Midbrain (tissue), 1 donor: ENCODE measurements at regions not wholly inside any gene's neighbourhood (a gene's known extent, or its start where the extent isn't known, plus 50 kb on each side); places are given as distances from the start of the nearest gene placed in this dataset.
"Not testable (repeated sequence)": the region's sequence is repeated elsewhere in the genome, so short reads cannot be mapped to it uniquely, and the experiment has no call there.

Experiments
- DNase-seq: peaks from one replicate; lab custom pipeline; 2025; lab: John Stamatoyannopoulos, UW

DNA sequence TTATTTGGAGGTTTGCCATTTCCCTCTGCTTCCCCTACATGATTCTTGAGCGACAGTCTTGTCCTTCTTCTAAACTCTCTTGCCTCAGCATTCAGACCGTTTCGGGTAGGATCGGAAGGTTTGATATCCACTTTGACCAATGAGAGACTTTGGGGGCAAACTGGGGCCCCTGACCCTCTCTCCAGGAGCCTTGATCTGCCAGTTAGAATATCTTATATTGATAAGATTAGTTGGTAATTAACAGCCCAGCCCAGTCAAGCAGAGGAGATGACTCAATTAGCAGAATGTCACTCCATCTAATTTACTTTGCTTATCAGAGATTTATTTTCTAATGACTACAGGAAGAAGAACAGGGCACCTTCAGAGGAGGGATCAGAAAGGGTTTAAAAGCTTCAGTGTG is 532.8 kb downstream of the XYLT1 start:
- no peak for DNase-seq

DNA sequence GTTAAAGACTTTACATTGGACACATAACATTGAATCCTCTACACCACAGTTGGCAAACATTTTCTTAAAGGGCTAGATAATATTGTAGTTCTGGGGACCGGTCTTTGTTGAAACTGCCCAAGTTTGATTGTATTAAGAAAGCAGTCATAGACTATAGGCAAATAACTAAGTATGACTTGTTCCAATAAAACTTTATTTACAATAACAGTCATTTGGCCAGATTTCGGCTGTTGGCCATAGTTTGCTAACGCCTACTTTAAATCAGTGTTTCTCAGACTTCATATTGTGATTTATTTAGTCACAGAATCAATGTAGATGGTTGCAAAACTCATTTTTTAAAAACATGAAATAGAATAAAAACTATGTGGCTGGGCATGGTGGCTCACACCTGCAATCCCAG is 531.8 kb downstream of the XYLT1 start:
- DNase-seq = no peak

DNA sequence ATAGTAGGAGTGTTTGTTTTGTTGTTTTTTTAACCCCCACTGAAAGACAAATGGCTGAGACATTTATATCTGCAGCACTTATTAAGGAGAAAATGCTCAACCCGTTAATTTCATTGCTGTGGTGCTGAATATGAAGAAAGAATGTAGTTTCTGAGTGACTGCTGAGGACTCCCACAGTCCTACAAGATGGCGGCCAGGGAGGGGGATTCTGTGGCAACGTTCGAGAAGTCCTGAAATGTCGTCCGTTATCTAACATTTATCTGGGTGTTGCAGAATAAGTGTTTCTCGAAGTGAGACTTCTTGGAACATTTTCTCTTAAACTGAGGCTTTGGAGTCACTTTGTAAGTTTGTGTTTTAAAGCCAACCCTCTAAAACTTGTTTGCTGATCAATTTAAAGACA is 530.4 kb downstream of the XYLT1 start:
- DNase-seq = no peak

DNA sequence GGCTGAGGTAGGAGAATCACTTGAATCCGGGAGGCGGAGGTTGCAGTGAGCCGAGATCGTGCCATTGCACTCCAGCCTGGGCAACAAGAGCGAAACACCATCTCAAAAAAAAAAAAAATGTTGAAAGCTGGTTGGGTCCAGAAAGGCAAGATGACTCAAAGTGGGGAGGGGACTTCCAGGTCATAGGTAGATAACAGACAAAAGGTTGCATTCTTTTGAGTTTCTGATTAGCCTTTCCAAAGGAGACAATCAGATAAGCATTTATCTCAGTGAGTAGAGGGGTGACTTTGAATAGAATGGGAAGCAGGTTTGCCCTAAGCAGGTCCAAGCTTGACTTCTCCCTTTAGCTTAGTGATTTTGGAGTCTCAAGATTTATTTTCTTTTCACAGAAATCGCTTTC is 527.9 kb downstream of the XYLT1 start:
- DNase-seq = not testable (repeated sequence)

DNA sequence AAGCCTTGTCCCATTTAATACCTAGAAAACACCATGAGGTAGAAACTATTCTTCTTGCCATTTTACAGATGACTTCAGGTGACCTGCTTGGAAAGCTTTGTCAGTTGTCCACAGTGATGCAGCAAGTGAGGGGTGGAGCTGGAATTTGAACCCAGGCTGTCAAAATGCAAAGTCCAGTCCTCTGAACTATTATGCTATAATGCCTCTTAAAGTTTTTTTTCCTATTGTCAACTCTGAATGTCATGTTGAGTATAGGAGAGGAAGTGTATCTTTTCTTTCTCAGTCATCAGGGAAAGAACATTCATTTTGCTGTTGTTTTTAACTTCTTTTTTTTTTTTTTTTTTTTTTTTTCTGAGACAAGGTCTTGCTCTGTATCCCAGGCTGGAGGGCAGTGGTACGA is 525.6 kb downstream of the XYLT1 start:
- no peak for DNase-seq

DNA sequence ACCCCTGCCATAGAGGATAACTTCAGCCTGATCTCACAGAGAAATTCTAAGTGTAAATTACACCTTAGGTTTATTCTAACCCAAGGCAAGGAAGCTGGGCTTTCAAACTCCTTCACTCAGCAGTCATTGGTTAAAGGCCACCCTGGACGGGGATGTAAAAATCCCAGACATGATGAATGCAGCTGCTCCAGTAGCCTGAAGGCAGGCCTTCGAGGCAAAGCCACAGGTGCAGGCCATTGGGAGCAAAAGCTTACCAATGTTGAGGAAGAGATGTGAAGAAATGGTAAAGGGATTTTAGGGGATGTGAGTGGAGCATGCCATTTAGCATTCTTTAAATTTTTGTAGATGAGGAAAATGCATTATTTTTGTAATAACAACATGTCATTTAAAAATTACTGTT is 514.4 kb downstream of the XYLT1 start:
- no peak for DNase-seq

DNA sequence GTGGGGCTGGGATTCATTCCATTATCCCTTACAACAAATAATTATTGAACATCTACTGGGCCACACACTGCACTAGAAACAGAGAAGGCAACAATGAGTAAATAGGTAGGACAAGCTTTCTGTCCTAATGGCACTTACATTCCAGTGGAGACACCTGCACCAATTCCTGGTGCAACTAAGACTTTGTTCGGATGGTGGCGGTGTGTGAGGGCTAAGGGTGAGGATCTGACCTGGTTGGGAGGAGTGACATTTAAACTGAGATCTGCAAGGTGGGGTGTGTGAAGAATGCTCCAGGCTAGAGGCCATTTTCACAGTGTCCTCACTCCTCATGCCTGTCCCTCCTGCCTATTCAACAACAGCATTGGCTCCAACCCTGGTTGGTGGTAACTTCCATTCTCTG is 510.0 kb downstream of the XYLT1 start:
- no peak for DNase-seq

DNA sequence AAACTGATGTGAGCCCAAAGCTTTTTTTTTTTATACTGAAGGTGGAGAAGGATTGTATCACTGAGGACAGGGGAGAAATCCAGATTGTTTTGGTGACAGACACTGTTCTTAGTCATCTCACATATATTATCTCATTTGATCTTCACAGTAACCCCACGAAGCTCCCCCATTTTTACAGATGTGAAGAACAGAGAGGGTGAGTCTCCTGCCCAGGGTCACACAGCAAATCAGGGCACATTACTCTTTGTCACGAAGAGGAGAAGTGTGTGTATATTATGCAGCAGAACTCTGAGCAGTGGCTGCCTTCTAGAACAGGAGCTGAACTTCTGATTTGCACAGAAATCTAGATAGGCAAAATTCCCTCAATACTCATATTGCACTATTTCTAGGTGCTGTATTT is 504.3 kb downstream of the XYLT1 start:
- DNase-seq = no peak

DNA sequence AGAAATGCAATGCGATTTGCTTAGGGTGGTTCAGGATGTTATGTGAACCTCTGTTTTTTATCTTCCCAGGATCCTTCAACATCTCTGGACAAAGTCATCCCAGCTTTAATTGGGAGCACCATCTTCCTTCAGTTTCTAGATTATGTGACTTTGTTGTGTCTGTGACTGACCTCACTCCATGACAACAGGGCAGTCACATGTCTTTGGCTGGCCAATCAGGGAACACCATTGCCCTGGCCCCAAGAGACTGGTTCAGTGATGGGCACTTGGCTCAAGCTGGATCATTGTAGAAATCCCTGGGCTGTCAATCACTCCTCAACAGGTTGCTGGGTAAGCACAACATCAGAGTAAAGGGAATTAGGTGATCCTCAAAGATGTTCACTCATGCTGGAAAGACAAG is 499.7 kb downstream of the XYLT1 start:
- DNase-seq = no peak

DNA sequence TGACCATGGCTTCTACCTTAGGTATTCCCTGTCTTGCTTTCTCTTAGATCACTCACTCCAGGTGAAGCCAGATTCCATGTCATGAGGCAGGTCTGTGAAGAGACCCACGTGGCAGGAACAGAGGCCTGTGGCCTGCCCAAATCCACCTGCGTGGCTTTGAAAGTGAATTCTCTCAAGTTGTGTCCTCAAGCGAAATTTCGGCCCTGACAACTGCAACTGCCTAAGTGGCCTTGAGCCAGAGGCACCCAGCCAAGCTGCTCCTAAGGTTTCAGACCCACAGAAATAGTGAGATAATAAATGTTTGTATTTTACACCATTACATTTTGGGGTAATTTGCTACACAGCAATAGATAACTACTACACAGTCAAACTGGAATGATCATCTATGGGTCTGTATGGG is 497.9 kb downstream of the XYLT1 start:
- DNase-seq = no peak

DNA sequence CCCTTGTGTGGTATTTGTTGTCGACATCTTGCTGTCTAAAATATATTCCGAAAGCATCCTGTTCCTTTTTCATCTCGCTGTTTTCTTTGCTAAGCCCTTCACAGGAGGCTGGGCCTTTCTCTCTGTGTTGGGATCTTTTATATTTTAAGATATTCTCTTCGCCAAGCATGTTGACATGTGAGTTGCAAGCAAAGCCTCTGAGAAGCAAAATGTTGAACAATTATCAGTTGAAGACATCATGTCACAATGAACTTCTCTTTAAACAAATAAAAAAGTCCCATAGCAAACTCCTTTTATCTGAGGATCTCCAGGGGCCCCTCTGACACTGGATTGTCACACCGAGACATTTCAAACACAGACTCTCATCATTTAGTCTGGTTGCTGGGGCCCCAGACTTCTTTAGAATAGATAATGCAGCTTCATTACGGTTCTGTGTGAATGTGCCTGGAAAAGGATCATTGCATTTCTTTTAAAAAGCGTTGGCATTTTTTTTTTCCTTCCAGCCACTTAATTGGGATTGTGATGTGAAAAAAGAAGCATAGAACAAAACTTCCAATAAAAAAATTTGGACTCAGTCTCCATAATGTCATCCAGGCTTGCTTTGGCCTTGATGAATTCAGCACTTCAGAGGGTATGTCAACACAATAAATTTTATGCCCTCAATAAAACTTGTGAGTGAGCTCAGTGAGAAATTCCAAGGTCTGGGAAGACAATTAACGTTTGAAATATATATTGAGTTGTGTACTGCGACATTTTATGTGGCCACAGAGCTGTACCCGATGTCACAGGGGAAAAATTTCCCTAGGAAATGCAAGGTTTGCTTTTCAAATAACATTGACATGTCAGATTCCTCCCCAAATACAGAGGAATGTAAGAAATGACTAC is 496.8 kb downstream of the XYLT1 start:
- DNase-seq = no peak

DNA sequence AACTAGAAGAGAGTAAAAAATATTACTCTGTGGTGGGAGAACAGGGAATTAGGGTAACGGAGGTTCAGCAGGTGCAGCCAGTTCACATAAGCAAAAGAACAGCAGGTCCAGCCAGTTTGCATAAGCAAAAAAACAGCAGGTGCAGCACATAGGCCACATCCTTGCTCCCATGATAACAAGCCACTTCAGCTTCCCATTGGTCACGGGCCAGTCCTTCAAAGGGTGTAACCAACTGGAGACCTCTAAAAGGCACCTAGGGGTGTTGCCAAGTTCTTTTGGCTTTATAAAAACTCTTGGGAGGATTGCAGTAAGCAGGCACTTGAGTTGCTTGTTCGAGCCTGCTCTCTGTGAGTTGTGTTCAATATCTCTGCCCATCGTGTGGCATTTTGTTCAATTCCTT is 488.1 kb downstream of the XYLT1 start:
- no peak for DNase-seq

DNA sequence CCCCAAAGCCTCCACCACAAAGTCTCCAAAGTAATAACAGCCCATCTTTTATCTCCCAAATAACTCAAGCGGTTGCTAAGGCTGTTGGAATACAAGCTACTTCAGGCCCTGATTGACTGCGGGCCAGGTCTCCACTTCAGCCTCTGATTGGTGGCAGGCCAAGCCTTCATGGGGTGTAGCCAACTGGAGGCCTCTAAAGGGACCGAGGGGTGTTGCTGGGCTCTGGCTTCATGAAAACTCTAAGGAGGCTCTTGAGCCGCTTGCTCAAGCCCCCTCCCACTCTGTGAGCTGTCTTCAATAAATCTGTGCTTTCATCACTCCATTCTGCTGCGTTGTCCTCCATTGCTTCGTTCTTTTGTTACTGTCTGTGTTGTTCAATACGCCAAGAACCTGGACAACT is 487.2 kb downstream of the XYLT1 start:
- DNase-seq = no peak

DNA sequence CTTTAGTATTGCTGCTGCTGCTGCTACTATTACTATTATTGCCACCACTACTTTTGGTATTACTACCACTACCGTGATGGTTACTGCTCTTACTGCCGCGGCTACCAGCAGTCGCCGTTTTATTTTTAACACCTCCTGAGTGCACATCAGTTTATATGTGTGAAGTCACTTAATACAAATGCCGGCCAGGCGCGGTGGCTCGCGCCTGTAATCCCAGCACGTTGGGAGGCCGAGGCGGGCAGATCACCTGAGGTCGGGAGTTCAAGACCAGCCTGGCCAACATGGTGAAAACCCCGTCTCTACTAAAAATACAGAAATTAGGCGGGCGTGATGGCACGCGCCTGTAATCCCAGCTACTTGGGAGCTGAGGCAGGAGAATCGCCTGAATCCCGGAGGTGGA is 486.7 kb downstream of the XYLT1 start:
- DNase-seq = not testable (repeated sequence)

DNA sequence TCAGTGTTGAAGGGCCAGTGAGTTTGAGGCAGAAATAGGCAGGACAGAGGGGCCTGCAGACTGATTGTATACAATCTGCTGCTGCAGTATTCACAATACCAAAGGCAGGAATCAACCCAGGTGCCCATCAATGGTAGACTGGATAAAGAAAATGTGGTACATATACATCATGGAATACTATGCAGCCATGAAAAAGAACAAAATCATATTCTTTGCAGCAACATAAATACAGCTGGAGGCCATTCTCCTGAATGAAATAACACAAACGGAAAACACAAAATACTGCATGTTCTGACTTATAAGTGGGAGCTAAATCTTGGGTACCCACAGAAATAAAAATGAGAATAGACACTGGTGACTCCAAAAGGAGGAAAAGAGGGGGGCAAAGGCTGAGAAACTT is 485.1 kb downstream of the XYLT1 start:
- no peak for DNase-seq

DNA sequence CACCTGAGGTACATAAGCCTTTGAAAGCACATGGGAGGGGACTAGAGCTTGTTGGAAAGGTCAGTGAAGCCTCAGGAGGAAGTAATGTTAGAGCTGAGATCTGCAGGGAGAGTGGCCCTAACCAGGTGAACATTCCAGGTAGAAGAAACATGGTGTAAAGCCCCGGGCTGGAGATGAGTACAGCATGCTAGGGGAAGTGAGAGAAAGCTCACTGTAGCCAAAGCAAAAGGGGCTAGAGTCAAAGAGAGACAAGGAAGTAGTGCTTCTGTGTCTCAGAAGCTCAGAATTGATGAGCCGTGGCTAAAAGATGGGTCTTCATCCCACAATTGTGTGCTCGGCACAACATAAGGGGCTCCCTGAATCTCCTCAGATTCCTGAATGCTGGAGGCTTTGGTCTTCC is 481.8 kb downstream of the XYLT1 start:
- DNase-seq = no peak

DNA sequence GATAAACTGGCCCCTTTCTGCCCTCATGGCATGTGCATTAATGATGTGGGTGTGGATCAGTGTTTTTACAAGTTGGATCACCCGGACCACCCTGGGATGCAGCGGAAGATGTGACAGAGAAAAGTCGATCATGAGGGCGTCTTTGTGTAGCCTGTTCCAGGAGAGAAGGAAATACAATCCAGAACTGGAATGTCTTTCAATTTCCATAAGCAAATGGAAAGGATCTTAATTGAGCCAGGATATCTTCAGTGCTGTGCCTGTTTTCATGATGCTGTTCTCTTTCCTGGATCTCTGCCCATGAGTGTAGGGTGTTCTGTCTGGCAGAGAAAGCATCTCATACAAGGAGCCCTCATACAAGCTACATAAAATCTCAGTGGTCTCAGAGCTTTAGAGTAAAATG is 481.4 kb downstream of the XYLT1 start:
- no peak for DNase-seq

DNA sequence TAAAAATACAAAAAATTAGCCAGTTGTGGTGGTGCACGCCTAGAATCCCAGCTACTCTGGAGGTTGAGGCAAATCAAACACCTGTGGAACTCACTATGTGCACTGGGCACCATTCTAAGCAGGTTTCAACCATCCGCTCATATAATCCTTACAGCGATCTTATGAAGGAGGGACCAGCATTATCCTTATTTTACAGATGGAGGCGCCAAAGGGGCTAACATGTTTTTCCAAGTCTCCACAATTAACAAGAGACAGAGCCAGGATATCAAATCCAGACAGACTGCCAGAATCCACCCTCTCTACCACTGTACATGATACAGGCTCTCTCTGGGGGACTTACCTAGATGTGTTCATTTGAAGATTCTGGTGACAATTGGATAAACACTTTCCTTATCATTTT is 479.0 kb downstream of the XYLT1 start:
- no peak for DNase-seq

DNA sequence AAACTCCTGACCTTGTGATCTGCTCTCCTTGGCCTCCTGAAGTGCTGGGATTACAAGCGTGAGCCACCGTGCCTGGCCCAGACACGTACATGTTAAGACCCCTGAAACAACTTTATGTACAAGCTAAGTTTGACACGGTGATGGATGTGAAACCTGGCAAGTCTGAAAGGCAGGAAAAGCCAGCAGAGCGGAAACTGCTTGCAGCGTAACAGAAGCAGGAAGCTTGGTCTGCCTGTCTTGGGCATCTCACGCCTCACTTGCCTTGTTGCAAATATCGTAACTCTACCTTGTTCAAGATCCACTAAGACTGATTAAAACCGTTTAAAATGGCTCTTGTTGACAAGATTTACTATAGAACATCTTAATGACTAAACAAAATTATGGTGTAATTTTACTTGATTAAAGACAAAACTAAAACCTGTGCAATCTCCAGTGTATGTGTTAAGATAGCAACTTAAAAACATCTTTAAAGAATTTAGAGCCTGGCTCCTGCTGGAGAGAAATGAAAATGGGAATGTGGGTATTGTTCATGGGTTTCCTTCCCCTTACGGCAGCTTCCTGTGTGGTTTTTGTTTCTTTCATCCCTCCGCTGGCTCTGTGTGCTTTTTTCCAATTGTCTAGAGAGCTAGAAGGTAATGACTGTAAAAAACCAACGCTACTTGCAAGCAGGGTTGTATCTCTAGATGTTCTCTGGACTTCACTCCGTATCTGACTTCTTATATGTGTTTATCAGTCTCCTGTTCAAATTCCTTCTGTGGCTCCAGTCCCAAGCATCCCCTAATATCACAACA is 477.6 kb downstream of the XYLT1 start:
- no peak for DNase-seq

DNA sequence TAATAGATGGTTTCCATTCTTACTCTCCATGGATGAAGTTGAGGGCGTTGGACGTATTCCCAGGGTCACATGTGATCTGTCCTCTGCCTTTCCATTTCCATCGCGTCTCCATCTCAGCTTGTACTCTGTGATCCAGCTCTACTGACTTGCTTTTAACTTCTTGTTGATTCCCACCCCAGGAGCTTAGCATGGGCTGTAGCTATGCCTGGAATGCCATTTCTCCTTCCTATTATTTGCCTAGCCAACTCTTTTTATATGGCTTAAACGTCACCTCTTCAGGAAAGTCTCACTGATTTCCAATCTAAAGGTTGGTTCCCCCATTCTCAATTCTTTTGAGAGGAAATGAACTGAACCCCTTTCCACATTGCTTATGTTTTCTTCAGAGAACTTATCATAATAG is 475.9 kb downstream of the XYLT1 start:
- no peak for DNase-seq

DNA sequence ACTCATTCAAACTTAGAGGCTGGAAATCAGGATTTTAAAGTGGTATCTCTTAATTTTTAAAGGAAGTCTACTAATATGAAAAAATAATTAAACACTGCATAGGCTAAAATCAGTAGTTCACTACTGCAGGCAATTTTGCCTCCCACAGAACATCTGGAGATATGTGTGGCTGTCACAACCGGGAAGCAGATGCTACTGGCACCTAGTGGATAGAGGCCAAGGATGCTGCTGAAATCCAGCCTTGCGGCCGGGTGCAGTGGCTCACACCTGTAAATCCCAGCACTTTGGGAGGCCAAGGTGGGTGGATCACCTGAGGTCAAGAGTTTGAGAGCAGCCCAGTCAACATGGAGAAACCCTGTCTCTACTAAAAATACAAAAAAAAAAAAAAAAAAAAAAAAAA is 473.9 kb downstream of the XYLT1 start:
- no peak for DNase-seq

DNA sequence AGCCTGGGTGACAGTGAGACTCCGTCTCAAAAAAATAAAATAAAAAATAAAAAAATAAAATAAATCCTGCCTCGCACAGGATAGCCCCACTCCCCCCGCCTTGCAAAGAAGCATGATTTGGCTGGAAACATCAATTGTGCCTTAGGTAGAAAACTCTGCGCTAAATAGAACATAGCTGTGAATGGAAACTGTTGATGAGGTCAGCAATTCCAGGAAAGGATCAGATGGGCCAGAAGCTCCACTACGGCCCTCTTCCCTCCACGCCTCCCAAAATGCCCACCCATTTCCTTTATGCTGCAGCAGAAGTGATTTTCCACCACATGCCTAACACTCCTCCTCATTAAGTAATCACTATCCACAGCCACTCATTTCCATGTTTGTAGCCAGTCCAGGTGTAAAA is 473.4 kb downstream of the XYLT1 start:
- DNase-seq = no peak

DNA sequence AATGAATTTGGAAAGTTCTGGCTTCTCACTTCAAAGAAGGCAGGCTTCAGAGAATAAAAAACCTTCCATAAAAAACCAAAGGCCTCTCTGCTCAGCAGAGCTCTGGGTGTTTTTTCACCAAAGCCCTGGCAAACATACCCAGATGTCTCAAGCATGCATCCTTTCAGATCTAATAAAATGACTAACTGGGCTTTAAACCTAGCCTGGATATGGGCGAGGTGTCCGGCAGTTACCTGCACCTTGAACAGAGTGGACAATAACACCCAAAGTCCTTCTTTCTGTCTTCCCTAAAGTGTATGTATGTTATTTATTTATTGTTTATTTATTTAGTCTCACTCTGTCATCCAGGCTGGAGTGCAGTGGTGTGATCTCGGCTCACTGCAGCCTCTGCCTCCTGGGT is 469.3 kb downstream of the XYLT1 start:
- DNase-seq = no peak

DNA sequence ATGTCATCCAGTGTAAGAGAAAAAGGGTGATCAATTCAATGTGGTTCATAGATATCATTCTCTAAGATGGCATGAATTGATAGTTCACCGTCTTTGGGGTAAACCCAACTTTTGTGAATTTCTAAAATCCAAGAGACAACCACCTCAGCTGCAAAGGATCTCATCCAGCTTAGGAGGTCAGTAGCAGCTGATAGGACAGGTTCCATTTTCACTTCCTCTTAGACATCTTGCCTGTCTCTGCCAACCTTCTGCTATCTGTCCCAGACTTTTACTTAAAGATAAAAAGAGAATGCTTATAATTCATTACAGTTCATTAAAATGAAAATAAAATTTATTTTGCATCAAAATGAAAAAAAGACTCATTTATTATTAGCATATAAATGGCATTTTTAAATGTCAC is 468.2 kb downstream of the XYLT1 start:
- no peak for DNase-seq
